NB4 (cell line): ENCODE measurements at regions not wholly inside any gene's neighbourhood (a gene's known extent, or its start where the extent isn't known, plus 50 kb on each side); places are given as distances from the start of the nearest gene placed in this dataset.

Experiments used
- MYC ChIP-seq: IDR thresholded peaks from 2 replicates; pipeline ENCODE4 v1.6.1; 2011; ENCODE audit warnings: low read depth, low read length
- TF ChIP-seq, protein P1 (sequence below): IDR thresholded peaks from one replicate; pipeline ENCODE4 v1.5.1; 2012; ENCODE audit warnings: low read depth, low read length

GRCh38 chr6:134447883-134448387, 130.0 kb upstream of the SGK1 start:
- TF ChIP-seq MYC = no peak
- TF ChIP-seq, protein P1, sequence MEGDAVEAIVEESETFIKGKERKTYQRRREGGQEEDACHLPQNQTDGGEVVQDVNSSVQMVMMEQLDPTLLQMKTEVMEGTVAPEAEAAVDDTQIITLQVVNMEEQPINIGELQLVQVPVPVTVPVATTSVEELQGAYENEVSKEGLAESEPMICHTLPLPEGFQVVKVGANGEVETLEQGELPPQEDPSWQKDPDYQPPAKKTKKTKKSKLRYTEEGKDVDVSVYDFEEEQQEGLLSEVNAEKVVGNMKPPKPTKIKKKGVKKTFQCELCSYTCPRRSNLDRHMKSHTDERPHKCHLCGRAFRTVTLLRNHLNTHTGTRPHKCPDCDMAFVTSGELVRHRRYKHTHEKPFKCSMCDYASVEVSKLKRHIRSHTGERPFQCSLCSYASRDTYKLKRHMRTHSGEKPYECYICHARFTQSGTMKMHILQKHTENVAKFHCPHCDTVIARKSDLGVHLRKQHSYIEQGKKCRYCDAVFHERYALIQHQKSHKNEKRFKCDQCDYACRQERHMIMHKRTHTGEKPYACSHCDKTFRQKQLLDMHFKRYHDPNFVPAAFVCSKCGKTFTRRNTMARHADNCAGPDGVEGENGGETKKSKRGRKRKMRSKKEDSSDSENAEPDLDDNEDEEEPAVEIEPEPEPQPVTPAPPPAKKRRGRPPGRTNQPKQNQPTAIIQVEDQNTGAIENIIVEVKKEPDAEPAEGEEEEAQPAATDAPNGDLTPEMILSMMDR = no peak
